IMR-90 (cell line): ENCODE measurements at regions not wholly inside any gene's neighbourhood (a gene's known extent, or its start where the extent isn't known, plus 50 kb on each side); places are given as distances from the start of the nearest gene placed in this dataset.

Source experiments
- ATAC-seq: fragments of 200-7000 bp; cut with Tn5 transposase; 2 replicates; pipeline ENCODE4 v1.9.1; 2020; ENCODE audit warnings: low read depth, mild to moderate bottlenecking, moderate library complexity
- BruUV-seq: library from RNA; stranded (reverse); fragments of 400-500 nt; replicated peaks from 2 replicates; lab custom pipeline; 2021; lab: Mats Ljungman, UMichigan
- CTCF ChIA-PET: fragments of 300-600 bp; formaldehyde crosslinking; extraction: SDS; loops from one replicate; lab custom pipeline; 2021; ENCODE audit warnings: antibody characterized with exemption; lab: Yijun Ruan, JAX
- POLR2A ChIA-PET: fragments of 300-600 bp; sonication (Branson Sonifier 250); formaldehyde crosslinking; loops from one replicate; lab custom pipeline; 2022; ENCODE audit warnings: antibody characterized with exemption; ENCODE audit not compliant: unreplicated experiment; lab: Charles Lee
- DNase-seq: peaks from one replicate; pipeline ENCODE4 v3.0.0; 2013
- H2AFZ ChIP-seq: replicated peaks from 2 replicates; pipeline ENCODE3; 2013; ENCODE audit warnings: low read length, mild to moderate bottlenecking; ENCODE audit not compliant: poor library complexity
- H2AK5ac ChIP-seq: 2 replicates; pipeline ENCODE4 v1.6.1; 2013; ENCODE audit warnings: low read depth, low read length, inconsistent platforms
- H2AK9ac ChIP-seq: replicated peaks from 2 replicates; pipeline ENCODE3; 2013; ENCODE audit warnings: mild to moderate bottlenecking, low read depth, low read length, moderate library complexity; ENCODE audit not compliant: poor library complexity
- H2BK120ac ChIP-seq: 2 replicates; pipeline ENCODE4 v1.6.1; 2013; ENCODE audit warnings: low read depth, low read length, inconsistent platforms
- H2BK15ac ChIP-seq: 3 replicates; pipeline ENCODE4 v1.6.1; 2013; ENCODE audit warnings: low read depth, low read length, inconsistent platforms
- H2BK20ac ChIP-seq: 2 replicates; pipeline ENCODE4 v1.6.1; 2013; ENCODE audit warnings: low read depth, mild to moderate bottlenecking, inconsistent platforms, low read length, moderate library complexity
- H2BK5ac ChIP-seq: 2 replicates; pipeline ENCODE4 v1.6.1; 2013; ENCODE audit warnings: mild to moderate bottlenecking, low read depth, low read length, inconsistent platforms; ENCODE audit not compliant: poor library complexity, severe bottlenecking
- H3K14ac ChIP-seq: replicated peaks from 2 replicates; pipeline ENCODE4 v1.6.1; 2013; ENCODE audit warnings: low read depth, low read length, inconsistent platforms
- H3K18ac ChIP-seq: 2 replicates; pipeline ENCODE4 v1.6.1; 2013; ENCODE audit warnings: low read depth, low read length, control low read depth
- H3K23ac ChIP-seq: 2 replicates; pipeline ENCODE4 v1.6.1; 2013; ENCODE audit warnings: low read depth, low read length, inconsistent platforms
- H3K27ac ChIP-seq: 2 replicates; pipeline ENCODE4 v1.5.1; 2013; ENCODE audit warnings: mild to moderate bottlenecking, control low read depth, low read length; ENCODE audit not compliant: insufficient read depth
- H3K27me3 ChIP-seq: 2 replicates; pipeline ENCODE4 v1.6.1; 2013; ENCODE audit warnings: low read length; ENCODE audit not compliant: control insufficient read depth, insufficient read depth
- H3K36me3 ChIP-seq: 2 replicates; pipeline ENCODE4 v1.6.1; 2013; ENCODE audit warnings: low read length, mixed read lengths; ENCODE audit not compliant: control insufficient read depth, insufficient read depth
- H3K4ac ChIP-seq: 2 replicates; pipeline ENCODE4 v1.6.1; 2013; ENCODE audit warnings: low read depth, low read length, inconsistent platforms
- H3K4me1 ChIP-seq: 2 replicates; pipeline ENCODE4 v1.6.1; 2013; ENCODE audit warnings: low read length, mixed read lengths; ENCODE audit not compliant: control insufficient read depth, insufficient read depth
- H3K4me2 ChIP-seq: 2 replicates; pipeline ENCODE4 v1.6.1; 2013; ENCODE audit warnings: low read depth, mild to moderate bottlenecking, control low read depth, low read length, moderate library complexity
- H3K4me3 ChIP-seq: 2 replicates; pipeline ENCODE4 v1.5.1; 2013; ENCODE audit warnings: low read depth, mild to moderate bottlenecking, control low read depth, low read length, moderate library complexity; ENCODE audit not compliant: insufficient read depth
- H3K56ac ChIP-seq: 2 replicates; pipeline ENCODE4 v1.6.1; 2013; ENCODE audit warnings: low read length, inconsistent platforms; ENCODE audit not compliant: insufficient read depth; ENCODE audit errors: extremely low read depth
- H3K79me1 ChIP-seq, 2 experiments: 2 replicates each; pipeline ENCODE4 v1.6.1; 2013; ENCODE audit warnings: low read length in 2 of 2, inconsistent platforms in 1 of 2, low read depth in 1 of 2
- H3K9ac ChIP-seq: 2 replicates; pipeline ENCODE4 v1.6.1; 2013; ENCODE audit warnings: low read depth, low read length, control low read depth
- H3K9me1 ChIP-seq: 2 replicates; pipeline ENCODE4 v1.6.1; 2013; ENCODE audit warnings: low read length, inconsistent platforms; ENCODE audit not compliant: insufficient read depth
- H3K9me3 ChIP-seq: 2 replicates; pipeline ENCODE4 v1.6.1; 2013; ENCODE audit warnings: low read length; ENCODE audit not compliant: control insufficient read depth, insufficient read depth
- H4K20me1 ChIP-seq: 2 replicates; pipeline ENCODE4 v1.6.1; 2013; ENCODE audit warnings: low read length, inconsistent platforms; ENCODE audit not compliant: insufficient read depth
- H4K5ac ChIP-seq: 2 replicates; pipeline ENCODE4 v1.6.1; 2013; ENCODE audit warnings: mild to moderate bottlenecking, low read depth, low read length, control low read depth
- H4K8ac ChIP-seq, 2 experiments: 2 replicates each; pipeline ENCODE4 v1.6.1; 2013; ENCODE audit warnings: low read depth in 2 of 2, low read length in 2 of 2, control low read depth in 1 of 2, inconsistent platforms in 1 of 2
- H4K91ac ChIP-seq: 2 replicates; pipeline ENCODE4 v1.6.1; 2013; ENCODE audit warnings: low read depth, low read length, inconsistent platforms; ENCODE audit not compliant: insufficient read depth
- BHLHE40 ChIP-seq: fragments of 150-350 bp; IDR thresholded peaks from 2 replicates; pipeline ENCODE4 v1.6.1; 2016; ENCODE audit warnings: mild to moderate bottlenecking, low read depth, low read length
- CEBPB ChIP-seq: IDR thresholded peaks from 2 replicates; pipeline ENCODE4 v1.6.1; 2012; ENCODE audit warnings: low read depth, low read length, improper control_type of control experiment
- CHD1 ChIP-seq: IDR thresholded peaks from 2 replicates; pipeline ENCODE4 v1.6.1; 2012; ENCODE audit warnings: low read depth, low read length, improper control_type of control experiment
- FOS ChIP-seq: fragments of 150-350 bp; IDR thresholded peaks from 2 replicates; pipeline ENCODE4 v1.6.1; 2016; ENCODE audit warnings: low read depth, low read length
- MAFK ChIP-seq: IDR thresholded peaks from 2 replicates; pipeline ENCODE4 v1.6.1; 2012; ENCODE audit warnings: low read depth, low read length, improper control_type of control experiment
- MAZ ChIP-seq: IDR thresholded peaks from 2 replicates; pipeline ENCODE4 v1.6.1; 2012; ENCODE audit warnings: low read depth, mild to moderate bottlenecking, low read length, improper control_type of control experiment, moderate library complexity, borderline replicate concordance
- MXI1 ChIP-seq: IDR thresholded peaks from 2 replicates; pipeline ENCODE4 v1.6.1; 2012; ENCODE audit warnings: low read depth, mild to moderate bottlenecking, low read length, moderate library complexity, borderline replicate concordance
- NFE2L2 ChIP-seq: fragments of 150-350 bp; IDR thresholded peaks from 2 replicates; pipeline ENCODE4 v1.6.1; 2016; ENCODE audit warnings: low read depth, mild to moderate bottlenecking, low read length
- POLR2A ChIP-seq: IDR thresholded peaks from 2 replicates; pipeline ENCODE4 v1.6.1; 2012; ENCODE audit warnings: mild to moderate bottlenecking, low read depth, low read length
- RAD21 ChIP-seq: IDR thresholded peaks from 2 replicates; pipeline ENCODE4 v1.6.1; 2012; ENCODE audit warnings: low read length, improper control_type of control experiment
- RCOR1 ChIP-seq: IDR thresholded peaks from 2 replicates; pipeline ENCODE4 v1.6.1; 2012; ENCODE audit warnings: mild to moderate bottlenecking, low read length, improper control_type of control experiment; ENCODE audit not compliant: insufficient replicate concordance
- RFX5 ChIP-seq: IDR thresholded peaks from 2 replicates; pipeline ENCODE4 v1.8.0; 2012; ENCODE audit warnings: low read depth, mild to moderate bottlenecking, low read length, moderate library complexity
- SMC3 ChIP-seq: fragments of 150-350 bp; IDR thresholded peaks from 2 replicates; pipeline ENCODE4 v1.6.1; 2016; ENCODE audit warnings: low read depth, mild to moderate bottlenecking, antibody characterized with exemption, low read length, moderate library complexity
- USF2 ChIP-seq: fragments of 150-350 bp; IDR thresholded peaks from 2 replicates; pipeline ENCODE4 v1.6.1; 2017; ENCODE audit warnings: mild to moderate bottlenecking, antibody characterized with exemption, low read length, low read depth
- WGBS, 2 experiments: methylation state at CpG; one replicate each; pipeline versions ENCODE4 v1.1.5 to v1.1.7; 2013; ENCODE audit warnings: missing lambda C conversion rate in 2 of 2; ENCODE audit not compliant: insufficient read length in 1 of 2; ENCODE audit errors: extremely low coverage in 2 of 2; 5-methylcytosine and 5-hydroxymethylcytosine counted together
- dilution Hi-C: fragments of 300-500 bp; cut with HindIII; formaldehyde crosslinking; loops from one replicate; pipeline ENCODE4 v1.14.3; 2018; ENCODE audit warnings: low sequenced_read_pairs; ENCODE audit not compliant: unreplicated experiment
- in situ Hi-C: fragments of 300-500 bp; cut with MboI; formaldehyde crosslinking; loops from 3 replicates; pipeline ENCODE4 v1.14.3; 2019; ENCODE audit warnings: low sequenced_read_pairs, inconsistent platforms, mixed read lengths
- intact Hi-C: fragments of 100-400 bp; cut with micrococcal nuclease; formaldehyde crosslinking; loops from 2 replicates; pipeline ENCODE4 v1.10.0; 2022
- TF ChIP-seq, protein P1 (sequence below): conservative IDR thresholded peaks from 2 replicates; pipeline ENCODE4 v1.5.1; 2012; ENCODE audit warnings: mild to moderate bottlenecking, low read depth, low read length, improper control_type of control experiment
- TF ChIP-seq, protein P2 (sequence below): fragments of 150-350 bp; IDR thresholded peaks from 2 replicates; pipeline ENCODE4 v1.6.1; 2016; ENCODE audit warnings: low read depth, mild to moderate bottlenecking, low read length, moderate library complexity, borderline replicate concordance

GRCh38 chr10:123346581-123346980 is 192.4 kb downstream of the BUB3 start:
- H2BK120ac ChIP-seq = no peak overlapping the region
- TF ChIP-seq, protein P1, sequence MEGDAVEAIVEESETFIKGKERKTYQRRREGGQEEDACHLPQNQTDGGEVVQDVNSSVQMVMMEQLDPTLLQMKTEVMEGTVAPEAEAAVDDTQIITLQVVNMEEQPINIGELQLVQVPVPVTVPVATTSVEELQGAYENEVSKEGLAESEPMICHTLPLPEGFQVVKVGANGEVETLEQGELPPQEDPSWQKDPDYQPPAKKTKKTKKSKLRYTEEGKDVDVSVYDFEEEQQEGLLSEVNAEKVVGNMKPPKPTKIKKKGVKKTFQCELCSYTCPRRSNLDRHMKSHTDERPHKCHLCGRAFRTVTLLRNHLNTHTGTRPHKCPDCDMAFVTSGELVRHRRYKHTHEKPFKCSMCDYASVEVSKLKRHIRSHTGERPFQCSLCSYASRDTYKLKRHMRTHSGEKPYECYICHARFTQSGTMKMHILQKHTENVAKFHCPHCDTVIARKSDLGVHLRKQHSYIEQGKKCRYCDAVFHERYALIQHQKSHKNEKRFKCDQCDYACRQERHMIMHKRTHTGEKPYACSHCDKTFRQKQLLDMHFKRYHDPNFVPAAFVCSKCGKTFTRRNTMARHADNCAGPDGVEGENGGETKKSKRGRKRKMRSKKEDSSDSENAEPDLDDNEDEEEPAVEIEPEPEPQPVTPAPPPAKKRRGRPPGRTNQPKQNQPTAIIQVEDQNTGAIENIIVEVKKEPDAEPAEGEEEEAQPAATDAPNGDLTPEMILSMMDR = no peak
- no peak for TF ChIP-seq SMC3
- TF ChIP-seq POLR2A = no peak
- TF ChIP-seq RFX5 = no peak
- no peak for TF ChIP-seq MAFK
- TF ChIP-seq USF2 = no peak
- TF ChIP-seq MXI1 = no peak
- no peak for TF ChIP-seq CHD1
- TF ChIP-seq RAD21 = no peak
- no peak for TF ChIP-seq FOS
- no peak for TF ChIP-seq CEBPB
- TF ChIP-seq BHLHE40 = no peak
- TF ChIP-seq, protein P2, sequence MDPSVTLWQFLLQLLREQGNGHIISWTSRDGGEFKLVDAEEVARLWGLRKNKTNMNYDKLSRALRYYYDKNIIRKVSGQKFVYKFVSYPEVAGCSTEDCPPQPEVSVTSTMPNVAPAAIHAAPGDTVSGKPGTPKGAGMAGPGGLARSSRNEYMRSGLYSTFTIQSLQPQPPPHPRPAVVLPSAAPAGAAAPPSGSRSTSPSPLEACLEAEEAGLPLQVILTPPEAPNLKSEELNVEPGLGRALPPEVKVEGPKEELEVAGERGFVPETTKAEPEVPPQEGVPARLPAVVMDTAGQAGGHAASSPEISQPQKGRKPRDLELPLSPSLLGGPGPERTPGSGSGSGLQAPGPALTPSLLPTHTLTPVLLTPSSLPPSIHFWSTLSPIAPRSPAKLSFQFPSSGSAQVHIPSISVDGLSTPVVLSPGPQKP = no peak
- no peak for TF ChIP-seq MAZ
- no peak for TF ChIP-seq NFE2L2
- no peak for TF ChIP-seq RCOR1
- no peak overlapping the region for H3K18ac ChIP-seq
- no peak overlapping the region for H4K91ac ChIP-seq
- H4K5ac ChIP-seq = no peak overlapping the region
- H3K9ac ChIP-seq = no peak overlapping the region
- no peak overlapping the region for H3K27ac ChIP-seq
- ATAC-seq (no peak), DNase-seq (no peak)
- no peak overlapping the region for H3K14ac ChIP-seq
- no CpG with 5 or more reads among the region's 1 CpG for WGBS, 2 experiments
- H2BK20ac ChIP-seq = no peak overlapping the region
- CTCF ChIA-PET = no interaction called here
- H2AFZ ChIP-seq = no peak overlapping the region
- H3K4me2 ChIP-seq = no peak overlapping the region
- H3K56ac ChIP-seq = no peak overlapping the region
- POLR2A ChIA-PET = no interaction called here
- H3K4me1 ChIP-seq = no peaks in the 10 kb centered on the region
- dilution Hi-C loops = no loop called here
- no peaks in the 10 kb centered on the region for H3K27me3 ChIP-seq
- H3K9me1 ChIP-seq = no peaks in the 10 kb centered on the region
- H3K36me3 ChIP-seq = no peaks in the 10 kb centered on the region
- H3K4ac ChIP-seq = no peak overlapping the region
- H2AK5ac ChIP-seq = no peak overlapping the region
- H3K4me3 ChIP-seq = no peak overlapping the region
- H4K20me1 ChIP-seq = no peaks in the 10 kb centered on the region
- peaks cover 43% of the 10 kb centered on the region for H3K9me3 ChIP-seq
- no peak overlapping the region for H2BK5ac ChIP-seq
- intact Hi-C loops = no loop called here
- no peak overlapping the region for H4K8ac ChIP-seq
- no TSS peak for BruUV-seq
- no peak overlapping the region for H2AK9ac ChIP-seq
- H3K23ac ChIP-seq = no peak overlapping the region
- H2BK15ac ChIP-seq = no peak overlapping the region
- in situ Hi-C loops = no loop called here
- H3K79me1 ChIP-seq = no peaks in the 10 kb centered on the region
